ENCODE measurements at regions not wholly inside any gene's neighbourhood (a gene's known extent, or its start where the extent isn't known, plus 50 kb on each side); places are given as distances from the start of the nearest gene placed in this dataset.

DNA sequence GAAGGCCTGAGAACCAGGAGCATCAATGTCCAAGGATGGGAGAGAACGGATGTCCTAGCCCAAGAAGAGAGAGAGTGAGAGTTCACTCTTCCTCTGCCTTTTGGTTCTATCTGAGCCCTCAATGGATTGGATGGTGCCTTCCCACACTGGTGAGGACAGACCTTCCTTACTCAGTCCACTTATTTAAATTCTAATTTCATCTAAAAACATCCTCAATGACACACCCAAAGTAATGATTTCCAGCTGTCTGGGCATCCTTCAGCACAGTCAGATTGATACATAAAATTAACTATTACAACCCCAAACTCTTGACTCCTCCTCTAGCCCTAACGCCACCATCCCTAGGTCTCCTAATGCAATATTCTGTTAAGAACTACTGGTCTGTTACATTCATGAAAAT, 122.0 kb downstream of the GAS1 start:
- TF ChIP-seq POLR2A (IDR thresholded peaks at IDR 0.05; ENCODE audit: low read length) = no peak
- no peak for TF ChIP-seq GATA1 (IDR thresholded peaks at IDR 0.05; ENCODE audit: low read depth, low read length)

All from erythroblast (primary cell).